ENCODE measurements at regions not wholly inside any gene's neighbourhood (a gene's known extent, or its start where the extent isn't known, plus 50 kb on each side); places are given as distances from the start of the nearest gene placed in this dataset.

- TF ChIP-seq CTCF (IDR thresholded peaks at IDR 0.05): no peak
- DNase-seq: no peak
- Histone ChIP-seq H3K9me3 (no peaks in the 10 kb centered on the region), H3K27ac (no peak overlapping the region), H3K4me3 (no peak overlapping the region), H3K27me3 (ENCODE audit: low read depth) (peaks cover 16% of the 10 kb centered on the region), H3K36me3 (no peaks in the 10 kb centered on the region), H3K4me1 (peaks cover 9% of the 10 kb centered on the region)
- ATAC-seq: no peak
- intact Hi-C loops (cut with DNase I): no loop called here
These were observed 99.0 kb downstream of the IER5 start for GRCh38 chr1:181187337-181188126.

GRCh38 chr1:181189245-181189644, 100.7 kb downstream of the IER5 start:
- no peak for TF ChIP-seq CTCF (IDR thresholded peaks at IDR 0.05)
- intact Hi-C loops (cut with DNase I): no loop called here
- no peaks in the 10 kb centered on the region for H3K9me3 ChIP-seq
- no peaks in the 10 kb centered on the region for H3K36me3 ChIP-seq
- ATAC-seq: no peak
- H3K27ac ChIP-seq: no peak overlapping the region
- H3K4me1 ChIP-seq: peaks cover 9% of the 10 kb centered on the region
- H3K27me3 ChIP-seq (ENCODE audit: low read depth): peaks cover 16% of the 10 kb centered on the region
- DNase-seq: no peak
- no peak overlapping the region for H3K4me3 ChIP-seq

GRCh38 chr1:181189691-181190363, 101.3 kb downstream of the IER5 start:
- Histone ChIP-seq H3K36me3 (no peaks in the 10 kb centered on the region), H3K27ac (no peak overlapping the region), H3K27me3 (ENCODE audit: low read depth) (peaks cover 16% of the 10 kb centered on the region), H3K4me3 (no peak overlapping the region), H3K9me3 (no peaks in the 10 kb centered on the region), H3K4me1 (peaks cover 9% of the 10 kb centered on the region)
- peak; percentile 75 for DNase-seq
- peak; percentile 89 to 90 for ATAC-seq
- intact Hi-C loops (cut with DNase I): loop anchor here (10.0 kb wide), 1 partner anchor 235 kb away; no protein-coding TSS in a partner anchor
- TF ChIP-seq CTCF (IDR thresholded peaks at IDR 0.05): peak; percentile 98

GRCh38 chr1:181190364-181191035, 102.0 kb downstream of the IER5 start:
- H3K27me3 ChIP-seq (ENCODE audit: low read depth): peaks cover 16% of the 10 kb centered on the region
- intact Hi-C loops (cut with DNase I): loop anchor here (10.0 kb wide), 1 partner anchor 234 kb away; no protein-coding TSS in a partner anchor
- ATAC-seq: peak; percentile 6 to 17
- no peak overlapping the region for H3K27ac ChIP-seq
- H3K9me3 ChIP-seq: no peaks in the 10 kb centered on the region
- no peak for DNase-seq
- no peaks in the 10 kb centered on the region for H3K36me3 ChIP-seq
- peaks cover 9% of the 10 kb centered on the region for H3K4me1 ChIP-seq
- no peak for TF ChIP-seq CTCF (IDR thresholded peaks at IDR 0.05)
- no peak overlapping the region for H3K4me3 ChIP-seq

GRCh38 chr1:181191494-181192040, 103.1 kb downstream of the IER5 start:
- ATAC-seq: no peak
- Histone ChIP-seq H3K4me3 (no peak overlapping the region), H3K27me3 (ENCODE audit: low read depth) (peaks cover 16% of the 10 kb centered on the region), H3K4me1 (peaks cover 9% of the 10 kb centered on the region), H3K27ac (no peak overlapping the region), H3K36me3 (no peaks in the 10 kb centered on the region), H3K9me3 (no peaks in the 10 kb centered on the region)
- intact Hi-C loops (cut with DNase I): loop anchor here (10.0 kb wide), 1 partner anchor 233 kb away; no protein-coding TSS in a partner anchor
- DNase-seq: no peak
- no peak for TF ChIP-seq CTCF (IDR thresholded peaks at IDR 0.05)
